ENCODE measurements at regions not wholly inside any gene's neighbourhood (a gene's known extent, or its start where the extent isn't known, plus 50 kb on each side); places are given as distances from the start of the nearest gene placed in this dataset.

DNA sequence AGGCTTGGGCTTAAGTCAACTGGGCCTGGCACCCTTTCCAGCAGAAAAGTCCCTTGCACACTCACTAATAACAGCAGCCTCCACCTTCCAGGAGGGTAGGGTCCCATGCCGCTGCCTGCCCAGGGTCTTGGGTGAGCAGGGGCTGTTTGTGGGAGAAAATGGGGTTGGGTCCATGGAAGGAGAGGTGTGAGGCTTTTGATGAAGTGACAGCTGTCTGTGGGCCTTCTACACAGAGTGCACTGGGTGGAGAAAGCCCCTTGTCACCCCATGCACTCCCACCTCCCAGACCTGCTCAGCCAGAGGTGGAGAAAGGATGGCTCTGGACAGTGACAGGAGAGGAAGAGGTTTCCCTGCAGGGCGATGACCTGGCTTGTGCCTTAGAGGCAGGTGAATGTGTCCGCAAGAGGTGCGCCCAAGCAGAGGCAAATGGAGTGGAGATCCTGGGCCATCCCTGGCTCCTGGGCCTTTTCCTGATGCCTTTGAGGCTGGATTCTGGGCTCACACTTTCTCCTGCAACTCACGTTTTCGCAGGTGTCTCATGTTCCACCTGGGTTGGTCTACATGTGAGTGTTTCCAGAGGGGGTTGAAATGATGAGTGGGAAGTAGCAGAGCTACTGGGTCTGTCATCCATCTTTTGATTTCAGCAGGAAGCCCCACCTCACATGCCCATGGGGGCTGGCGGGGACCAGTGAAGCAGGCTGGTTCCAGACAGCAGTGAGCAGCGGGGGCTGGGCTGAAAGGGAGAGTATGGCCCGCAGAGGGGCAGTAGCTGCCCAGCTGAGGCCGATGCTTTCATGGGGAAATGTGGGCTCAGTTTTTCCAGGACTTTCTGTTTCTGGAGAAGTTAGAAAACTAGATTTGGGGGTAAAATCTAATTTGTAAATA, 85.2 kb upstream of the PRR23E start:
- DNase-seq (ENCODE audit: low spot score) = no peak

GRCh38 chr3:127108796-127109195, 84.1 kb upstream of the PRR23E start:
- no peak for DNase-seq (ENCODE audit: low spot score)

DNA sequence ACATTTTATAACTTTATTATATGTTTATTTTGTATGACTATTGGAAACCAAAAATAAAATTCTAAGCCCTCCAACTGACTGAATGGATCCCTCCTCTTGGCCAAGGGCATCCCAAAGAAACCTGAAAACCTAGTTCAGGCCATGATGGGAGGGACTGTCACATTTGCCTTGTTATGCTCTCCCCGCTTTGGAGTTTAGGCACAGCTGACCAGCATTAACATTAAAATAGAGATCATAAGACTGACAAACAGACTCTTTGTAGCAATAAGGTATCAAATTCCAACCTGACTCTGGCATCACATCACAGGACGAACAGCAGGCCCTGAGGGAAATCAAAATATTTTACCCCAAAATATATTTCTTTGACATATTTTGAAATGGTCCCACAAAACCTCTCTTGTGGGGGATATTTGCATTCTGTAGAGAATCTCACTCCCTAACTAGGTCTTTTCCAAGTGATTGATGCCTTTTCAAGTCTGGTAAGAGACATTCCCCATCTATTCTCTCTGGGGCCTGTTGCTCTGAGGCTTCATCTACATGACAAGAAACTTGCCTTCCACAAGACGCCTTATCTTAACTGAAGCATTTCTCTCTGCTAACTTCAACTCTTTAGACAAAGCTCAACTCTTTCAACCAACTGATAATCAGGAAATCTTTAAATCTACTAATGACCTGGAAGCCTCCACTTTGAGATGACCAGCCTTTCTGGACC, 81.8 kb upstream of the PRR23E start:
- no peak for DNase-seq (ENCODE audit: low spot score)

DNA sequence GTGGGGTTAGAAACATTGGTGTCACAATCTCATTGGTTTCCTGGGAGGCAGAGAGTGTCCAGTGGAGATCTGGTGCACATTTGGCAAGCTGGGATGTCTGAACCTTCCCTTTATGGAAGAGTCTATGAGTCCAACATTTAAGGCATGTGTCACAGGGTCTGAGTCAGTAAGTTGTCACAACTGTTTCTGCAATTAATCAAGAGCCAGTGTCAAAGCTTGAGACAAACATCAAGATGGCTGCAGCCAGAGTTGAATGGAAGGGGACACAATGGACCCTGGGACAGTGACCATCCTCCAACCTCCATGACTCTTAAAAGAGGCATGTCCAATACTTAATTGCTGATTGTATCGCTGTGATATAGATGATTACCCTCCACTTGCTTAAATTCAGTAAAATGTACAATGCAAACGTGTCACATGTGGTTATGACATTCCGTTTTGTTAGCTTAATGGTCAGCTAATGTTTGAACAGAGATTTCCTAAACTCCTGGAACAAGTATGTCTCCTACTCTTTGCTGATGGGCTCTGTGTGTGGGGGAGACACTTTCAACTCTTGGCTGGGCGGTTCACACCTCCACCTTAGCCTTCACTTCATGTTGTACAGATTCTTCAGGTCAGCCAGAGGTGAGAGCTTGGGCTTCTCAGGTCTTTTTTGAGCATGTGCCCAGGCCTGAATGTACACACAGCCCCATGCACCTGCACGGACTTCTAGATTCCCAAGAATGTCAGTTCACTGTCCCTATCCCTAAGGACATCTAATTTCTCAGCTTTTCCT, 79.9 kb upstream of the PRR23E start:
- DNase-seq (ENCODE audit: low spot score) = no peak

DNA sequence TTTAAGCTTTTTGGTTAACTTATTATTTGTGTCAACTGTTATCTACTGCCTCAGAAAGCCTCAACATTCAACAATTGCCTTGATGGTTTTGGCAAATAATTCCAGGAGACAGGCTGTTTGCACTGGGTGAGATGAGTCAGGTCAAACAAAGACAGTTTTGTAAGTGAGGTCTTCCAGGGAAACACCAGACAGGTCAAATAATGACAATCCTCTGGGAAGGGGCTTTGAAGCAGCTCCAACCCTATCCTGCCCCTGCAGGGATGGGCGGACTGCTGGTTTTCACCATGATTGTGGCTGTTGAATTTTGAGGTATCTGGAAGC, 79.4 kb upstream of the PRR23E start:
- DNase-seq (ENCODE audit: low spot score) = no peak

- no peak for DNase-seq (ENCODE audit: low spot score)
Measured at GRCh38 chr3:127114337-127115070, 78.4 kb upstream of the PRR23E start.

DNA sequence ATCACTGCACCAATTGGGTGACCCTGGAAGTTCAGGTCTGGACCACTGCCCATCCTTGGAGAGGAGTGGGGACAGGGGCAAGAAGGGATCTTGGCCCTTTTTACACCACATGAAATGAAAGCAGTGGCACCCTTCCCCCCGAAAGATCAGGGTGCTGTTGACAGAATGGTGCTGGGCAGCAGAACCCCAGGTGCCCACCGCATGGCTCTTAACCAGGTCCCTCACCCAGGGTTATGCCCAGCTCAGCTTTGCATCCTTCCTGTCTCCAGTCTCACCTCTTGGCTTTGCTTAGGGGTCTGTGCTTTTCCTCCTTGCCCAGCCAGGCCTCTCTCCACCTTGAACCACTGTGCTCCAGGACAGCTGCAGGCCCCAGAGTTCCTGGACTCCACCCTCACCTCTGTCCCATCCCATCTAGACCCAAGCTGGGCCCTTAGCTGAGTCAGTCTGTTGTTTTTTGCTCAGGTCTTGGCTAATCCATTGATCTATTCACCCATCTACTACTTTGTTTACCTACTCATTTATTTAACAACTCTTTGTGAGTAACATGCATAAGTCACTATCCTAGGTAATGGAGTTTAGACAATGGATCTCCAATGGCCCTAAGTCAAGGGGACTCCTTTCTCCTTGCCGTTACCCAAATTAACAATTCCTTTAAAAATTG, 77.1 kb upstream of the PRR23E start:
- DNase-seq (ENCODE audit: low spot score) = no peak

GRCh38 chr3:127118366-127118765, 74.6 kb upstream of the PRR23E start:
- DNase-seq (ENCODE audit: low spot score) = no peak

- DNase-seq (ENCODE audit: low spot score) = no peak
Measured at GRCh38 chr3:127119693-127120464, 73.1 kb upstream of the PRR23E start.

DNA sequence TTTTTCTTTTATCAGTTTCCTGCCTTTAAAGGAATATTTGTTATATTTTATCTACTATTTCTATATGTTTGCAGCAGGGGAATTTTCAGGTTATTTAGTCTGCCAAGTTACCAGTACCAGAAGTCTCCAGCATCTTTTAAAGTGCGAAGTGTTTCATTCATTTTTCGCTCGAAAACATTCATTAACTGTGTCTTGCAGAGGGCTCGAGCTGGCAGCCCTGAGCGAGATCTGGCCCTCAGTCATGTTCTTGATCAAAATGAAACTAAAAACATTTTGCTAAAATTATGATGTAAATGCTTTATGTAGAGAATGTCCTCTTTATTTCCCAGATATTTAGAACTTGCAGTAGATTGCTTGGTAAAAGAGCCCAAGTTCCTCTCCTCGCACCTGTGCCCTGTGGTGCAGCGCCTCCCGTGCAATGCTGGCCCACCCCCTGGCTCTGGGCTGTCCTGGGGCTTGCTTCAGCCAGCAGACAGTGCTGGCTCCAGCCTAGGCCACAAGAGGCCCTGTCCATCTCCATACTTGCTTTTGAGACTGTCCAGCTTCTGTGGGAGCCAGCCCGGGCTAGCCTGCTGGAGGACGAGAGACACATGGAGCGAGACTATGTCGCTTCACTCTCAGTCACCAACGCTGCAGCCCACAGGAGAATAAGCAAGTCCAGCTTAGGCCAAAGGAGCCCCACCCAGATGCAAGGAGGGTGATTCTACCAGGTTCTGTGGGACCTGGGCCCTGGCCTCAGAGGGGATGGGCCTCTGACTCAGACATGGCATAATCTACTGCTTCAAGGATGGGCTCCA, 71.9 kb upstream of the PRR23E start:
- DNase-seq (ENCODE audit: low spot score) = no peak

- no peak for DNase-seq (ENCODE audit: low spot score)
Measured at GRCh38 chr3:127121885-127122284, 71.0 kb upstream of the PRR23E start.

GRCh38 chr3:127123533-127123932, 69.4 kb upstream of the PRR23E start:
- DNase-seq (ENCODE audit: low spot score) = no peak

- no peak for DNase-seq (ENCODE audit: low spot score)
Measured at GRCh38 chr3:127124120-127124519, 68.8 kb upstream of the PRR23E start.

DNA sequence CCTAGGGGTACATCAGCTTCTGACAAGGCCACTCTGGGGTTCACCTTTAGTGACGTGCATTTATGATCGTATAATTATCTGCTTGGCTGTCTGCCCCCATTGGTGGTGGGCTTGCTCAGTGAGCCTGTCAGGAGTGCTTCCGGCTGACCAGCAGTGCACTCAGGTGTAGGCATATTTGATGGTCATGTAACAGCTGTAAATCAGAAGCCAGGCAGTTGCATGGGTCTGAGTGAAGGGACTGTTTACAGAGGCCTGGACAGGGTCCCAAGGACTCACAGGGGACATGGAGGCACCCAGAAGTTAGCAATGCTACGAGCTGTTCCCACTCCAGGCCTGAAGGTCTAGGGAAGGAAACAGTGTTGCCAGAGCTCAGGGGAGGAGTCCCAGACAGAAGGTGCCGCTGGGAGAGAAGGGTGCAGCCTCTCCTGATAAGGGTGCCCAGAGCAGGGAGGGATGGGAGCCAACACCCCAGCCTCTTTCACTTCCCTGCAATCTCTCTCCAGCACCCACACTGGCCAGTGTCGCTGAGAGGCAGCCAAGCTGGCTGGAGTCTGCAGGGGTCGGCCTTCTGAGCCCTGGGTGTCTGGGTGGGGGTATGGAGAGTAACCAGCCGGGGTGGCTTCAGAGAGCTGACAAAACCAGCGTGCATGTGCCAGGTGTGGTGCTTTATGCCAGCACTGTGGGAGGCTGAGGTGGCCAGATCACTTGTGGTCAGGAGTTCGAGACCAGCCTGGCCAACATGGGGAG, 61.3 kb upstream of the PRR23E start:
- DNase-seq (ENCODE audit: low spot score) = no peak

DNA sequence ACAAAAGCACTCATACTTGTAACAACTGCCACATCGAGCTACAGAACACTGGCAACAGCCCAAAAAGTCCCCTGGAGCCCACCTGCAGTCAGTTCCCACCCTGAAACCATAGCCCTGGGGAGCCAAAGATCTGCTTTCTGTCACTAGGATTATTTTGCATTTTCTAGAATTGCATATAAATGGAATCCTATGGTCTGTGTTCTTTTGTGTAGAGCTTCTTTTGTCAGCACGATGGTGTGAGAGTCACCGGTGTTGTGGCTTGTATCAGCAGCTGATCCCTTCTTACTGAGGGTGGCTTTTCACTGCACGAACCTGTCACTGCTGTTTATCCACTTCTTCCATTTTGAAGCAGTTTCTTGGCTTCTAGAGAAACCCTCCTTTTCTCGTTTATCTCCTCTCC, 60.1 kb upstream of the PRR23E start:
- no peak for DNase-seq (ENCODE audit: low spot score)

DNA sequence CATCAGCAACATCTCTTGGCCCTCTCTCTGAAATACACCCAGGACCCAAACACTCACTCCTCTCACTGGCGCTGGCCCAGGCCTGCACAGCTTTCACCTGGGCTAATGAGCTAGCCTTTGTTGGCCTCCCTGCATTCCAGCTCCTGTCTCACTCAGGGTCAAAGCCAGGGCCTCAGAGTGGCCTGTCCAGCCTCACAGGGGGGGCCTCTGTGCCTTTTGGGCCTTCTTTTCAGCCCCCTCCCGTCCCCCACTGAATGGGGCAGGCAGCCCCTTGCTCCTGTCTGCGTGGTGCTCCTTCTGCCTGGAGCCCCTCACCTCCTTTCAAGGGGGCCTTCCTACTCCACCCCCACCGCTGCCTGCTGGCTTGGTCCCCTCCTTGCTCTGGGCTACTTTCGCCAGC, 59.0 kb upstream of the PRR23E start:
- no peak for DNase-seq (ENCODE audit: low spot score)

- DNase-seq (ENCODE audit: low spot score) = no peak
Measured at GRCh38 chr3:127134466-127134865, 58.5 kb upstream of the PRR23E start.

DNA sequence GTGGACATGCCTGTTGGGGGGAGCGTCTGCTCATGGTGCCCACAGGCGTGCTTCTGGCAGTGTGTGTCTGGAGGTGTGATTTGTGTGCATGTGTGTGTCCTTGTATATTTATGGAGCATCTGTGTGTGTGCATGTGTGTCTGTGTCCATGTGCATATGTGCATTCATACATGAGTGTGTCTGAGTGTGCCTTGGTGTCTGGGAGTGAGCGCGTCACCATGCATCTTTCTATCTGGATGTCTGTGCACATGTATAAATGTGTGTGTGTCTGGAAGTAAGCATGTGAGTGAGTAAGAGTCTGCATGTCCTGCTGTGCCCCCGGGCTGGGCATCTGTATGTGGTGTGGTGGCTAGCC, 58.1 kb upstream of the PRR23E start:
- no peak for DNase-seq (ENCODE audit: low spot score)
